ENCODE measurements at regions not wholly inside any gene's neighbourhood (a gene's known extent, or its start where the extent isn't known, plus 50 kb on each side); places are given as distances from the start of the nearest gene placed in this dataset.

GRCh38 chr11:130550984-130551383, 102.5 kb downstream of the ADAMTS15 start:
- no peak overlapping the region for H3K4me3 ChIP-seq (ENCODE audit: low read depth, low read length)
- in situ Hi-C loops (cut with HindIII; ENCODE audit: low sequenced_read_pairs): no loop called here
- no peak for DNase-seq (ENCODE audit: low read depth)
- TF ChIP-seq, protein P1, sequence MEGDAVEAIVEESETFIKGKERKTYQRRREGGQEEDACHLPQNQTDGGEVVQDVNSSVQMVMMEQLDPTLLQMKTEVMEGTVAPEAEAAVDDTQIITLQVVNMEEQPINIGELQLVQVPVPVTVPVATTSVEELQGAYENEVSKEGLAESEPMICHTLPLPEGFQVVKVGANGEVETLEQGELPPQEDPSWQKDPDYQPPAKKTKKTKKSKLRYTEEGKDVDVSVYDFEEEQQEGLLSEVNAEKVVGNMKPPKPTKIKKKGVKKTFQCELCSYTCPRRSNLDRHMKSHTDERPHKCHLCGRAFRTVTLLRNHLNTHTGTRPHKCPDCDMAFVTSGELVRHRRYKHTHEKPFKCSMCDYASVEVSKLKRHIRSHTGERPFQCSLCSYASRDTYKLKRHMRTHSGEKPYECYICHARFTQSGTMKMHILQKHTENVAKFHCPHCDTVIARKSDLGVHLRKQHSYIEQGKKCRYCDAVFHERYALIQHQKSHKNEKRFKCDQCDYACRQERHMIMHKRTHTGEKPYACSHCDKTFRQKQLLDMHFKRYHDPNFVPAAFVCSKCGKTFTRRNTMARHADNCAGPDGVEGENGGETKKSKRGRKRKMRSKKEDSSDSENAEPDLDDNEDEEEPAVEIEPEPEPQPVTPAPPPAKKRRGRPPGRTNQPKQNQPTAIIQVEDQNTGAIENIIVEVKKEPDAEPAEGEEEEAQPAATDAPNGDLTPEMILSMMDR (IDR thresholded peaks at IDR 0.05; ENCODE audit: low read depth, low read length, missing control alignments): no peak

DNA sequence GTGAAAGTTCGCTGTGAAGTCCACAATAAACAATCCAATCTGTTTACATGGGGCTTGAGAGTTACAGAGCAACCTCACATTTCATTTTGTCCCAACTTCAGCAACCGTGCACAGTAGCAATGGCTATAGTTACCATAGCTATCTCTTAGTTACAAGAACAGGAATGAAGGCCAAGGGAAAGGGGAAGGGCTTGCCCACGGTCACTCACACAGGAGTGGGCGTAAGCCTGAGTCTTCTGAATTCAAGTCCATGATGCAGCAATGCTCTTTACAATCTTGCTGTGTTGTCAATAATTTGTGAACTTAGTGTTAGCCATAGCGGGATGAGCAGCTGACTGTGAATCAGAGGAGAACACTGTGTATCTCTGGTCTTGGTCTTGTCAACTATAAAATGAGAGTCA, 102.9 kb downstream of the ADAMTS15 start:
- H3K4me3 ChIP-seq (ENCODE audit: low read depth, low read length): no peak overlapping the region
- in situ Hi-C loops (cut with HindIII; ENCODE audit: low sequenced_read_pairs): no loop called here
- TF ChIP-seq, protein P1 (IDR thresholded peaks at IDR 0.05; ENCODE audit: low read depth, low read length, missing control alignments): no peak
- no peak for DNase-seq (ENCODE audit: low read depth)

GRCh38 chr11:130553306-130553705, 104.9 kb downstream of the ADAMTS15 start:
- DNase-seq (ENCODE audit: low read depth): peak; percentile 89
- in situ Hi-C loops (cut with HindIII; ENCODE audit: low sequenced_read_pairs): no loop called here
- TF ChIP-seq, protein P1 (IDR thresholded peaks at IDR 0.05; ENCODE audit: low read depth, low read length, missing control alignments): no peak
- no peak overlapping the region for H3K4me3 ChIP-seq (ENCODE audit: low read depth, low read length)

- TF ChIP-seq, protein P1 (IDR thresholded peaks at IDR 0.05; ENCODE audit: low read depth, low read length, missing control alignments): no peak
- H3K4me3 ChIP-seq (ENCODE audit: low read depth, low read length): no peak overlapping the region
- in situ Hi-C loops (cut with HindIII; ENCODE audit: low sequenced_read_pairs): no loop called here
- no peak for DNase-seq (ENCODE audit: low read depth)
These were observed 106.0 kb downstream of the ADAMTS15 start for GRCh38 chr11:130554241-130555055.

DNA sequence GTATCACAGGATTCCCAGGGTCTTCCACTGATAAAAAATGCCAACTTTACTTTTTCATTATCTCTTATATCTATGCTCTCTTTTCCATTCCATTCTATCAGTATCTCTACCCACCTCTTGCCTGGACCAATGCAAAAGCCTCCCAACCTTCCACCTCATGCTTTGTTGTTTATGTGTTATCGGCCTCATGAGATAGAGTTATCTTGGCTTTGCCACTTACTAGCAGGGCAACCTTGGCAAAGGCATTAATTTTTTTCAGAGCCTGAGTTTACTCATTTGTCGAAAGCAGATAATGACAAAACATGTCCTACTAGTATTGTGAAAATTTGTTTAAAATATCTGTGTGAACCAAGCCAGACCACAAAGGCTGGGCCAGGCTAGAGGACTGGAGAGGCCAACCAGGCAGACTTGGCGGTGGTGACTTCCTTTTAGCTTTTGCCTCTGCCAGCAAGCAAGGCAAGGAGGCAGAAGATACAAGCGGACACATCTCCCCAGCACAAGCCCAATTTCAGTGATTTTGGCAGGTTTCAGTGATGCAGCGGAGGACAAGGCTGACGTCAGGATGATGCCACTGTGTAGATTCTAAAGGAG, 106.9 kb downstream of the ADAMTS15 start:
- TF ChIP-seq, protein P1 (IDR thresholded peaks at IDR 0.05; ENCODE audit: low read depth, low read length, missing control alignments): no peak
- no peak overlapping the region for H3K4me3 ChIP-seq (ENCODE audit: low read depth, low read length)
- in situ Hi-C loops (cut with HindIII; ENCODE audit: low sequenced_read_pairs): no loop called here
- no peak for DNase-seq (ENCODE audit: low read depth)

DNA sequence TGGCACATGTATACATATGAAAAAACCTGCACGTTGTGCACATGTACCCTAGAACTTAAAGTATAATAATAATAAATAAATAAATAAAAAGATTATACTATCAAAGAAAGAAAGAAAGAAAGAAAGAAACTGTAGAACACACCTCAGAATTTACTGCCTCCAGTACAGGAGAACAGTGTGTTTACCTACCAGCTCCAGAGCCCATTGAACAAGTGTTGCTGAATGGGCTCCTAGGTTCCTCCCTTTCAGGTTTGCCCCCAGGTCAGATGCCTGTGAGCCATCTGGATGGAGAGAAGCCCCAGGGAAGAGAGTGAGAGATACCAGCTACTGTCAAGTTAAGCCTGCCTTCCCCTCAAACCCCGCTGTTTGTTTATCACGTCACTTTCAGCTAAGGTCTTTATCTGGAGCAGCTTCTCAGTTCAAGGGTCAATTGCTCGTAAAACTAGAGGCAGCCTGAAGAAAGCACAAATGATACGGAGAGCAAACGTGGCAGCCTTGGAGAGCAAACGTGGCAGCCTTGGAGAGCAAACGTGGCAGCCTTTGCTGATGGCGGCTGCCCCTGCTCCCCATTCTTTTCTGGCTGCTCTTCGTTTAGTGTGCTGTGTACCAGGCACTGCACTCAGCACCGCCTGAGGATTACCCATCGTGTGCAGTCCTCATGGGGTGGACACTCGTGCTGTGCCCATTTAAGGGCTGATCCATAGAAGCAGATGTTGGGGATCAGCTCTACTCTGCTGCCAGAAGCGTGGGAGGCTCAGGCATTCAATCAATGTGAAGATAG, 111.7 kb downstream of the ADAMTS15 start:
- in situ Hi-C loops (cut with HindIII; ENCODE audit: low sequenced_read_pairs): no loop called here
- no peak overlapping the region for H3K4me3 ChIP-seq (ENCODE audit: low read depth, low read length)
- TF ChIP-seq, protein P1 (IDR thresholded peaks at IDR 0.05; ENCODE audit: low read depth, low read length, missing control alignments): no peak
- no peak for DNase-seq (ENCODE audit: low read depth)

All from astrocyte of the cerebellum (primary cell).